ENCODE measurements at regions not wholly inside any gene's neighbourhood (a gene's known extent, or its start where the extent isn't known, plus 50 kb on each side); places are given as distances from the start of the nearest gene placed in this dataset.

- Histone ChIP-seq H3K27ac (ENCODE audit: low read depth, low read length) (no peak overlapping the region), H3K4me3 (ENCODE audit: low read depth in 1 of 2, low read length in 2 of 2) (no peak overlapping the region)
Measured at GRCh38 chr16:6835516-6835915, 497.1 kb upstream of the RBFOX1 start.

GRCh38 chr16:6828690-6829089 is 504.0 kb upstream of the RBFOX1 start:
- no peaks in the 10 kb centered on the region for H3K36me3 ChIP-seq (ENCODE audit: control insufficient read depth in 1 of 2, insufficient read depth in 2 of 2, low read length in 2 of 2)
- no peaks in the 10 kb centered on the region for H3K27me3 ChIP-seq (ENCODE audit: control insufficient read depth in 1 of 2, insufficient read depth in 2 of 2, low read length in 2 of 2)
- H3K4me1 ChIP-seq (ENCODE audit: control insufficient read depth in 1 of 2, insufficient read depth in 2 of 2, low read length in 2 of 2): no peaks in the 10 kb centered on the region
- H3K9ac ChIP-seq (ENCODE audit: low read depth in 1 of 2, low read length in 2 of 2): no peak overlapping the region
- H3K9me3 ChIP-seq (ENCODE audit: control insufficient read depth in 1 of 2, low read length in 2 of 2): no peaks in the 10 kb centered on the region
- H3K27ac ChIP-seq (ENCODE audit: low read depth, low read length): no peak overlapping the region
- H3K4me3 ChIP-seq (ENCODE audit: low read depth in 1 of 2, low read length in 2 of 2): no peak overlapping the region

More at GRCh38 chr16:6835516-6835915, 497.1 kb upstream of the RBFOX1 start:
- H3K9me3 ChIP-seq (ENCODE audit: control insufficient read depth in 1 of 2, low read length in 2 of 2): no peaks in the 10 kb centered on the region
- no peaks in the 10 kb centered on the region for H3K27me3 ChIP-seq (ENCODE audit: control insufficient read depth in 1 of 2, insufficient read depth in 2 of 2, low read length in 2 of 2)
- no peaks in the 10 kb centered on the region for H3K4me1 ChIP-seq (ENCODE audit: control insufficient read depth in 1 of 2, insufficient read depth in 2 of 2, low read length in 2 of 2)
- H3K9ac ChIP-seq (ENCODE audit: low read depth in 1 of 2, low read length in 2 of 2): no peak overlapping the region
- H3K36me3 ChIP-seq (ENCODE audit: control insufficient read depth in 1 of 2, insufficient read depth in 2 of 2, low read length in 2 of 2): no peaks in the 10 kb centered on the region

- H3K27ac ChIP-seq (ENCODE audit: low read depth, low read length): no peak overlapping the region
- H3K27me3 ChIP-seq (ENCODE audit: control insufficient read depth in 1 of 2, insufficient read depth in 2 of 2, low read length in 2 of 2): no peaks in the 10 kb centered on the region
- H3K36me3 ChIP-seq (ENCODE audit: control insufficient read depth in 1 of 2, insufficient read depth in 2 of 2, low read length in 2 of 2): no peaks in the 10 kb centered on the region
- no peaks in the 10 kb centered on the region for H3K4me1 ChIP-seq (ENCODE audit: control insufficient read depth in 1 of 2, insufficient read depth in 2 of 2, low read length in 2 of 2)
- H3K4me3 ChIP-seq (ENCODE audit: low read depth in 1 of 2, low read length in 2 of 2): no peak overlapping the region
- no peak overlapping the region for H3K9ac ChIP-seq (ENCODE audit: low read depth in 1 of 2, low read length in 2 of 2)
- H3K9me3 ChIP-seq (ENCODE audit: control insufficient read depth in 1 of 2, low read length in 2 of 2): no peaks in the 10 kb centered on the region
Measured at GRCh38 chr16:6827931-6828330, 504.7 kb upstream of the RBFOX1 start.

GRCh38 chr16:6827267-6827666 is 505.4 kb upstream of the RBFOX1 start:
- H3K9me3 ChIP-seq (ENCODE audit: control insufficient read depth in 1 of 2, low read length in 2 of 2): no peaks in the 10 kb centered on the region
- H3K36me3 ChIP-seq (ENCODE audit: control insufficient read depth in 1 of 2, insufficient read depth in 2 of 2, low read length in 2 of 2): no peaks in the 10 kb centered on the region
- H3K27me3 ChIP-seq (ENCODE audit: control insufficient read depth in 1 of 2, insufficient read depth in 2 of 2, low read length in 2 of 2): no peaks in the 10 kb centered on the region
- no peak overlapping the region for H3K4me3 ChIP-seq (ENCODE audit: low read depth in 1 of 2, low read length in 2 of 2)
- no peaks in the 10 kb centered on the region for H3K4me1 ChIP-seq (ENCODE audit: control insufficient read depth in 1 of 2, insufficient read depth in 2 of 2, low read length in 2 of 2)
- no peak overlapping the region for H3K27ac ChIP-seq (ENCODE audit: low read depth, low read length)
- H3K9ac ChIP-seq (ENCODE audit: low read depth in 1 of 2, low read length in 2 of 2): no peak overlapping the region

GRCh38 chr16:6822041-6822440 is 510.6 kb upstream of the RBFOX1 start:
- Histone ChIP-seq H3K4me3 (ENCODE audit: low read depth in 1 of 2, low read length in 2 of 2) (no peak overlapping the region), H3K36me3 (ENCODE audit: control insufficient read depth in 1 of 2, insufficient read depth in 2 of 2, low read length in 2 of 2) (no peaks in the 10 kb centered on the region), H3K9me3 (ENCODE audit: control insufficient read depth in 1 of 2, low read length in 2 of 2) (peaks cover 0 to 18% of the 10 kb centered on the region in 2 donors), H3K27me3 (ENCODE audit: control insufficient read depth in 1 of 2, insufficient read depth in 2 of 2, low read length in 2 of 2) (no peaks in the 10 kb centered on the region), H3K27ac (ENCODE audit: low read depth, low read length) (no peak overlapping the region), H3K9ac (ENCODE audit: low read depth in 1 of 2, low read length in 2 of 2) (no peak overlapping the region), H3K4me1 (ENCODE audit: control insufficient read depth in 1 of 2, insufficient read depth in 2 of 2, low read length in 2 of 2) (no peaks in the 10 kb centered on the region)

- no peaks in the 10 kb centered on the region for H3K36me3 ChIP-seq (ENCODE audit: control insufficient read depth in 1 of 2, insufficient read depth in 2 of 2, low read length in 2 of 2)
- H3K27me3 ChIP-seq (ENCODE audit: control insufficient read depth in 1 of 2, insufficient read depth in 2 of 2, low read length in 2 of 2): no peaks in the 10 kb centered on the region
- peaks cover 0 to 4% of the 10 kb centered on the region in 2 donors for H3K9me3 ChIP-seq (ENCODE audit: control insufficient read depth in 1 of 2, low read length in 2 of 2)
Measured at GRCh38 chr16:6804461-6804860, 528.2 kb upstream of the RBFOX1 start.

GRCh38 chr16:6803176-6803575 is 529.5 kb upstream of the RBFOX1 start:
- no peak overlapping the region for H3K4me3 ChIP-seq (ENCODE audit: low read depth in 1 of 2, low read length in 2 of 2)
- H3K9me3 ChIP-seq (ENCODE audit: control insufficient read depth in 1 of 2, low read length in 2 of 2): peaks cover 0 to 4% of the 10 kb centered on the region in 2 donors
- no peak overlapping the region for H3K9ac ChIP-seq (ENCODE audit: low read depth in 1 of 2, low read length in 2 of 2)
- H3K27me3 ChIP-seq (ENCODE audit: control insufficient read depth in 1 of 2, insufficient read depth in 2 of 2, low read length in 2 of 2): no peaks in the 10 kb centered on the region
- no peaks in the 10 kb centered on the region for H3K36me3 ChIP-seq (ENCODE audit: control insufficient read depth in 1 of 2, insufficient read depth in 2 of 2, low read length in 2 of 2)
- no peak overlapping the region for H3K27ac ChIP-seq (ENCODE audit: low read depth, low read length)
- no peaks in the 10 kb centered on the region for H3K4me1 ChIP-seq (ENCODE audit: control insufficient read depth in 1 of 2, insufficient read depth in 2 of 2, low read length in 2 of 2)

More at GRCh38 chr16:6804461-6804860, 528.2 kb upstream of the RBFOX1 start:
- H3K9ac ChIP-seq (ENCODE audit: low read depth in 1 of 2, low read length in 2 of 2): no peak overlapping the region
- no peaks in the 10 kb centered on the region for H3K4me1 ChIP-seq (ENCODE audit: control insufficient read depth in 1 of 2, insufficient read depth in 2 of 2, low read length in 2 of 2)
- no peak overlapping the region for H3K27ac ChIP-seq (ENCODE audit: low read depth, low read length)
- no peak overlapping the region for H3K4me3 ChIP-seq (ENCODE audit: low read depth in 1 of 2, low read length in 2 of 2)

- H3K27me3 ChIP-seq (ENCODE audit: control insufficient read depth in 1 of 2, insufficient read depth in 2 of 2, low read length in 2 of 2): no peaks in the 10 kb centered on the region
- no peak overlapping the region for H3K4me3 ChIP-seq (ENCODE audit: low read depth in 1 of 2, low read length in 2 of 2)
- H3K27ac ChIP-seq (ENCODE audit: low read depth, low read length): no peak overlapping the region
- no peak overlapping the region for H3K9ac ChIP-seq (ENCODE audit: low read depth in 1 of 2, low read length in 2 of 2)
- H3K36me3 ChIP-seq (ENCODE audit: control insufficient read depth in 1 of 2, insufficient read depth in 2 of 2, low read length in 2 of 2): no peaks in the 10 kb centered on the region
- H3K9me3 ChIP-seq (ENCODE audit: control insufficient read depth in 1 of 2, low read length in 2 of 2): peaks cover 0 to 4% of the 10 kb centered on the region in 2 donors
- no peaks in the 10 kb centered on the region for H3K4me1 ChIP-seq (ENCODE audit: control insufficient read depth in 1 of 2, insufficient read depth in 2 of 2, low read length in 2 of 2)
Measured at GRCh38 chr16:6797223-6797622, 535.4 kb upstream of the RBFOX1 start.

- H3K9ac ChIP-seq (ENCODE audit: low read depth in 1 of 2, low read length in 2 of 2): no peak overlapping the region
- no peak overlapping the region for H3K27ac ChIP-seq (ENCODE audit: low read depth, low read length)
- H3K36me3 ChIP-seq (ENCODE audit: control insufficient read depth in 1 of 2, insufficient read depth in 2 of 2, low read length in 2 of 2): no peaks in the 10 kb centered on the region
- H3K27me3 ChIP-seq (ENCODE audit: control insufficient read depth in 1 of 2, insufficient read depth in 2 of 2, low read length in 2 of 2): no peaks in the 10 kb centered on the region
- H3K4me3 ChIP-seq (ENCODE audit: low read depth in 1 of 2, low read length in 2 of 2): no peak overlapping the region
- H3K9me3 ChIP-seq (ENCODE audit: control insufficient read depth in 1 of 2, low read length in 2 of 2): no peaks in the 10 kb centered on the region
- H3K4me1 ChIP-seq (ENCODE audit: control insufficient read depth in 1 of 2, insufficient read depth in 2 of 2, low read length in 2 of 2): no peaks in the 10 kb centered on the region
Measured at GRCh38 chr16:6777624-6778023, 555.0 kb upstream of the RBFOX1 start.

GRCh38 chr16:6775712-6776111 is 556.9 kb upstream of the RBFOX1 start:
- H3K4me1 ChIP-seq (ENCODE audit: control insufficient read depth in 1 of 2, insufficient read depth in 2 of 2, low read length in 2 of 2): no peaks in the 10 kb centered on the region
- H3K9ac ChIP-seq (ENCODE audit: low read depth in 1 of 2, low read length in 2 of 2): no peak overlapping the region
- no peaks in the 10 kb centered on the region for H3K36me3 ChIP-seq (ENCODE audit: control insufficient read depth in 1 of 2, insufficient read depth in 2 of 2, low read length in 2 of 2)
- no peak overlapping the region for H3K4me3 ChIP-seq (ENCODE audit: low read depth in 1 of 2, low read length in 2 of 2)
- H3K9me3 ChIP-seq (ENCODE audit: control insufficient read depth in 1 of 2, low read length in 2 of 2): no peaks in the 10 kb centered on the region
- H3K27ac ChIP-seq (ENCODE audit: low read depth, low read length): no peak overlapping the region
- no peaks in the 10 kb centered on the region for H3K27me3 ChIP-seq (ENCODE audit: control insufficient read depth in 1 of 2, insufficient read depth in 2 of 2, low read length in 2 of 2)

GRCh38 chr16:6771956-6772355 is 560.7 kb upstream of the RBFOX1 start:
- H3K4me1 ChIP-seq (ENCODE audit: control insufficient read depth in 1 of 2, insufficient read depth in 2 of 2, low read length in 2 of 2): no peaks in the 10 kb centered on the region
- no peaks in the 10 kb centered on the region for H3K9me3 ChIP-seq (ENCODE audit: control insufficient read depth in 1 of 2, low read length in 2 of 2)

More at GRCh38 chr16:6771956-6772355, 560.7 kb upstream of the RBFOX1 start:
- Histone ChIP-seq H3K36me3 (ENCODE audit: control insufficient read depth in 1 of 2, insufficient read depth in 2 of 2, low read length in 2 of 2) (no peaks in the 10 kb centered on the region), H3K27me3 (ENCODE audit: control insufficient read depth in 1 of 2, insufficient read depth in 2 of 2, low read length in 2 of 2) (no peaks in the 10 kb centered on the region), H3K4me3 (ENCODE audit: low read depth in 1 of 2, low read length in 2 of 2) (no peak overlapping the region), H3K9ac (ENCODE audit: low read depth in 1 of 2, low read length in 2 of 2) (no peak overlapping the region), H3K27ac (ENCODE audit: low read depth, low read length) (no peak overlapping the region)
